DOHH2 (cell line): ENCODE measurements at regions not wholly inside any gene's neighbourhood (a gene's known extent, or its start where the extent isn't known, plus 50 kb on each side); places are given as distances from the start of the nearest gene placed in this dataset.
A peak's percentile ranks its signal among the peaks of the same experiment; 100 is the strongest.

ENCODE experiments used
- H3F3A ChIP-seq: fragments of 200-600 bp; sonication (generic), shearing (Covaris generic); 2 replicates; pipeline ENCODE4 v1.6.0; 2016; ENCODE audit warnings: antibody characterized with exemption, mild to moderate bottlenecking; ENCODE audit not compliant: control insufficient read depth, insufficient read depth
- H3K27ac ChIP-seq: fragments of 200-600 bp; sonication (generic); 2 replicates; pipeline ENCODE4 v1.5.1; 2014; ENCODE audit warnings: low read depth, mild to moderate bottlenecking, low read length, moderate library complexity
- H3K27me3 ChIP-seq: fragments of 200-600 bp; sonication (generic); 2 replicates; pipeline ENCODE4 v1.6.1; 2014; ENCODE audit warnings: mild to moderate bottlenecking, low read length, mixed read lengths; ENCODE audit not compliant: control insufficient read depth
- H3K36me3 ChIP-seq: fragments of 200-600 bp; sonication (generic); 2 replicates; pipeline ENCODE4 v1.6.1; 2014; ENCODE audit warnings: mild to moderate bottlenecking, low read length, moderate library complexity, mixed read lengths; ENCODE audit not compliant: control insufficient read depth
- H3K4me1 ChIP-seq: fragments of 200-600 bp; sonication (generic); 2 replicates; pipeline ENCODE4 v1.6.1; 2014; ENCODE audit warnings: mild to moderate bottlenecking, low read length, mixed read lengths; ENCODE audit not compliant: control insufficient read depth
- H3K4me2 ChIP-seq: fragments of 200-600 bp; sonication (generic); 2 replicates; pipeline ENCODE4 v1.6.0; 2014; ENCODE audit warnings: mild to moderate bottlenecking, low read length, moderate library complexity
- H3K4me3 ChIP-seq: fragments of 200-600 bp; sonication (generic); 2 replicates; pipeline ENCODE4 v1.5.1; 2014; ENCODE audit warnings: mild to moderate bottlenecking, low read length, mixed read lengths
- H3K79me2 ChIP-seq: fragments of 200-600 bp; sonication (generic); 2 replicates; pipeline ENCODE4 v1.6.1; 2014; ENCODE audit warnings: mild to moderate bottlenecking, low read length, mixed read lengths; ENCODE audit not compliant: control insufficient read depth
- H3K9me2 ChIP-seq: fragments of 200-600 bp; sonication (generic); replicated peaks from 2 replicates; pipeline ENCODE4 v1.6.1; 2014; ENCODE audit warnings: mild to moderate bottlenecking, low read length, mixed read lengths; ENCODE audit not compliant: control insufficient read depth
- H3K9me3 ChIP-seq: fragments of 200-600 bp; sonication (generic); 2 replicates; pipeline ENCODE4 v1.6.1; 2014; ENCODE audit warnings: antibody characterized with exemption, low read length, mixed read lengths; ENCODE audit not compliant: control insufficient read depth, insufficient read depth
- H4K20me1 ChIP-seq: fragments of 200-600 bp; sonication (generic); 2 replicates; pipeline ENCODE4 v1.6.0; 2014; ENCODE audit warnings: low read depth, mild to moderate bottlenecking, antibody characterized with exemption, low read length, moderate library complexity; ENCODE audit not compliant: control insufficient read depth, insufficient read depth
- CTCF ChIP-seq: fragments of 200-600 bp; sonication (generic); IDR thresholded peaks from one replicate; pipeline ENCODE4 v1.5.1; 2014; ENCODE audit warnings: antibody characterized with exemption, mild to moderate bottlenecking, low read depth, low read length; ENCODE audit not compliant: poor library complexity, severe bottlenecking
- EZH2phosphoT487 ChIP-seq: fragments of 200-600 bp; sonication (generic); IDR thresholded peaks from 2 replicates; pipeline ENCODE4 v1.6.1; 2017; ENCODE audit warnings: borderline replicate concordance, mild to moderate bottlenecking, antibody characterized with exemption, low read length, moderate library complexity, mixed read lengths

GRCh38 chr6:113631666-113632065, 225.5 kb upstream of the MARCKS start:
- Histone ChIP-seq H3K4me2 (peak overlapping the region; percentile 77), H3K9me2 (no peaks in the 10 kb centered on the region), H3K27me3 (no peaks in the 10 kb centered on the region), H3K4me1 (peaks cover 81% of the 10 kb centered on the region), H3K27ac (peak overlapping the region; percentile 85), H3K36me3 (peaks cover 2% of the 10 kb centered on the region; the same call in 1 of the 2 replicates), H3K9me3 (no peaks in the 10 kb centered on the region), H3K4me3 (peak overlapping the region; percentile 62), H3F3A (peaks cover 16% of the 10 kb centered on the region), H3K79me2 (no peaks in the 10 kb centered on the region), H4K20me1 (no peaks in the 10 kb centered on the region)
- TF ChIP-seq CTCF (no peak), EZH2phosphoT487 (no peak)

GRCh38 chr6:113632220-113632864, 224.8 kb upstream of the MARCKS start:
- H3K9me3 ChIP-seq: no peaks in the 10 kb centered on the region
- no peaks in the 10 kb centered on the region for H3K9me2 ChIP-seq
- H3K79me2 ChIP-seq: no peaks in the 10 kb centered on the region
- H3K4me3 ChIP-seq: no peak overlapping the region
- peaks cover 16% of the 10 kb centered on the region for H3F3A ChIP-seq
- no peaks in the 10 kb centered on the region for H4K20me1 ChIP-seq
- H3K4me1 ChIP-seq: peaks cover 78% of the 10 kb centered on the region
- no peaks in the 10 kb centered on the region for H3K27me3 ChIP-seq
- H3K36me3 ChIP-seq: peaks cover 2% of the 10 kb centered on the region; the same call in 1 of the 2 replicates
- TF ChIP-seq EZH2phosphoT487 (no peak), CTCF (no peak)
- H3K4me2 ChIP-seq: peak overlapping the region; percentile 47
- H3K27ac ChIP-seq: no peak overlapping the region

GRCh38 chr6:113633638-113634037, 223.5 kb upstream of the MARCKS start:
- Histone ChIP-seq H3K36me3 (peaks cover 2% of the 10 kb centered on the region; the same call in 1 of the 2 replicates), H3K4me2 (no peak overlapping the region), H3K4me1 (peaks cover 81% of the 10 kb centered on the region), H4K20me1 (no peaks in the 10 kb centered on the region), H3K27me3 (no peaks in the 10 kb centered on the region), H3K9me3 (no peaks in the 10 kb centered on the region), H3K27ac (no peak overlapping the region), H3K4me3 (no peak overlapping the region), H3K9me2 (no peaks in the 10 kb centered on the region), H3F3A (peaks cover 16% of the 10 kb centered on the region), H3K79me2 (no peaks in the 10 kb centered on the region)
- TF ChIP-seq EZH2phosphoT487 (no peak), CTCF (no peak)
